Pancreas (tissue), 10 donors: ENCODE measurements at regions not wholly inside any gene's neighbourhood (a gene's known extent, or its start where the extent isn't known, plus 50 kb on each side); places are given as distances from the start of the nearest gene placed in this dataset.

Experiments
- ATAC-seq, 4 donors: fragments of 200-7000 bp; cut with Tn5 transposase; one replicate each; pipeline versions ENCODE4 v1.8.0 to v1.9.1; 2020; ENCODE audit warnings: mild to moderate bottlenecking in 4 of 4, moderate library complexity in 4 of 4
- DNase-seq, 6 donors: peaks; one replicate each; pipeline ENCODE4 v3.0.0-alpha.2; 2020
- FAIRE-seq: peaks from 2 replicates; lab custom pipeline; 2012; peaks lifted over from hg19 to GRCh38; lab: Jason Lieb, UNC
- H3K27ac ChIP-seq, 4 donors: fragments of 200-600 bp; sonication (generic); 1 replicate in 3 of 4; 2 replicates in 1 of 4; pipeline versions ENCODE4 v1.5.0 to v1.8.0; 2020
- H3K27me3 ChIP-seq, 4 donors: fragments of 200-600 bp; one replicate each; pipeline ENCODE4 v1.8.0; 2021
- H3K36me3 ChIP-seq, 3 donors: fragments of 200-600 bp; sonication (generic) in 1 of 3; one replicate each; pipeline versions ENCODE4 v1.5.0 to v1.8.0; 2020 to 2021
- H3K4me1 ChIP-seq, 3 donors: fragments of 200-600 bp; one replicate each; pipeline ENCODE4 v1.8.0; 2021
- H3K4me3 ChIP-seq, 4 donors: fragments of 200-600 bp; sonication (generic) in 2 of 4; one replicate each; pipeline versions ENCODE4 v1.5.0 to v1.8.0; 2020 to 2021
- H3K9me3 ChIP-seq, 4 donors: fragments of 200-600 bp; one replicate each; pipeline ENCODE4 v1.8.0; 2021
- WGBS, 2 donors: extraction: QIAGEN DNeasy Blood & Tissue Kit; methylation state at CpG; one replicate each; pipeline ENCODE4 v1.1.7; 2013; 5-methylcytosine and 5-hydroxymethylcytosine counted together
- intact Hi-C, 3 donors: fragments of 100-400 bp; cut with DNase I; formaldehyde crosslinking; loops; one replicate each; pipeline versions ENCODE4 v1.11.1 to v1.14.2; 2022
- TF ChIP-seq, protein P1 (sequence below), 4 donors: fragments of 200-600 bp; sonication (generic) in 3 of 4; IDR thresholded peaks; one replicate each; pipeline versions ENCODE4 v1.5.0 to v1.8.0; 2021; ENCODE audit warnings: antibody characterized with exemption in 4 of 4
- donor health status: healthy with polysubstance abuse.
- donor health status: DM: no; HTN: no; CAD: no; lungs with moderate emphysema.
- donor health status: DM: no; HTN: no; CAD: no.
- donor health status: control.
- donor health status: control.
- donor health status: Bipolar disorder and iron deficiency.
- donor health status: DM: yes; HTN: yes; CAD: no.
- donor health status: DM: no; HTN: no; CAD: no.
- donor health status: DM: no; HTN: no; CAD: no.
- donor health status: DM: yes; HTN: yes; CAD: no.

DNA sequence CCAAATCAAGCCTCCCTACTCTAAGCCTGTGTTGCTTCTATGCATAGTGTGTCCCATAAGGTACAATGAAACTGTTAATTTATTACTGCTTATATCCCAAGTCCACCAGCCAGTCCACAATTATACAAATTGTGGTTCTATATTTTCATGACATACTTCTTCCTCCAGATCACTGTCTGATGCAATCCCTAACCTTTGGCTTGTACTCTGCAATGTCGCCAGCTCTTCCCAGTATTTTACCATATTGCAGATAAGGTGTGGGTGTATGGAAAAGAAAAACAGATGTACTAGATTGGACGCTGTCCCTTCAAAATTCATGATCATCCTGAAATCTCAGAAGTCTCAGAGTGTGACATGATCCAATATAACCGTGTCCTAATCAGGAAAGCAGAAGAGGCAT, 286.2 kb downstream of the GASK1B start:
- no peak for FAIRE-seq
- Histone ChIP-seq H3K9me3 (no peaks in the 10 kb centered on the region), H3K4me1 (no peaks in the 10 kb centered on the region), H3K27me3 (no peaks in the 10 kb centered on the region), H3K27ac (no peak overlapping the region), H3K4me3 (no peak overlapping the region), H3K36me3 (no peaks in the 10 kb centered on the region)
- 74 to 78% methylated on average over 3 of the region's 3 CpGs for WGBS, 2 donors
- TF ChIP-seq, protein P1, sequence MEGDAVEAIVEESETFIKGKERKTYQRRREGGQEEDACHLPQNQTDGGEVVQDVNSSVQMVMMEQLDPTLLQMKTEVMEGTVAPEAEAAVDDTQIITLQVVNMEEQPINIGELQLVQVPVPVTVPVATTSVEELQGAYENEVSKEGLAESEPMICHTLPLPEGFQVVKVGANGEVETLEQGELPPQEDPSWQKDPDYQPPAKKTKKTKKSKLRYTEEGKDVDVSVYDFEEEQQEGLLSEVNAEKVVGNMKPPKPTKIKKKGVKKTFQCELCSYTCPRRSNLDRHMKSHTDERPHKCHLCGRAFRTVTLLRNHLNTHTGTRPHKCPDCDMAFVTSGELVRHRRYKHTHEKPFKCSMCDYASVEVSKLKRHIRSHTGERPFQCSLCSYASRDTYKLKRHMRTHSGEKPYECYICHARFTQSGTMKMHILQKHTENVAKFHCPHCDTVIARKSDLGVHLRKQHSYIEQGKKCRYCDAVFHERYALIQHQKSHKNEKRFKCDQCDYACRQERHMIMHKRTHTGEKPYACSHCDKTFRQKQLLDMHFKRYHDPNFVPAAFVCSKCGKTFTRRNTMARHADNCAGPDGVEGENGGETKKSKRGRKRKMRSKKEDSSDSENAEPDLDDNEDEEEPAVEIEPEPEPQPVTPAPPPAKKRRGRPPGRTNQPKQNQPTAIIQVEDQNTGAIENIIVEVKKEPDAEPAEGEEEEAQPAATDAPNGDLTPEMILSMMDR (IDR thresholded peaks at IDR 0.05) = no peak
- no peak for DNase-seq
- ATAC-seq = no peak
- intact Hi-C loops = no loop called here

DNA sequence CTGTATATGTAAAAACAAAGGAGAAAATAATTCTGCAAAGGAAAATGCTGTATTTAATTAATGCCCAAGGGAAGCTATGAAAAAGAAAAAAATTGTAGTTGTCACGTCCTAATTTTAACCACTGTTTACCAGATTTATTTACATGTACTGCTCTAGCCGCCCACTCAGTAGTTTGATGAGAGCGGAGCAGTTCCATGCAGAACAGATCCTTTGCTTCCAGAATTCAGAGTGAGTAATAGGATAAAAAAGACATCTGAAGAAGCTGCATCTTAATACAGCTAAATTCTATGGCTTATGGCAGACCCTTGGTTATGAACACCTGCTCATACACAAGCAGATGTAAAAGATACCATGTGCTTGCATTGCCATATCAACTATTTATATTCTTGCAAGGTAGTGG, 287.0 kb downstream of the GASK1B start:
- H3K36me3 ChIP-seq = no peaks in the 10 kb centered on the region
- WGBS, 2 donors = 44 to 61% methylated on average over 3 of the region's 3 CpGs
- no peak for ATAC-seq
- no peak overlapping the region for H3K27ac ChIP-seq
- DNase-seq = no peak
- H3K9me3 ChIP-seq = no peaks in the 10 kb centered on the region
- TF ChIP-seq, protein P1 (IDR thresholded peaks at IDR 0.05) = no peak
- FAIRE-seq = no peak
- intact Hi-C loops = no loop called here
- no peak overlapping the region for H3K4me3 ChIP-seq
- H3K27me3 ChIP-seq = no peaks in the 10 kb centered on the region
- no peaks in the 10 kb centered on the region for H3K4me1 ChIP-seq

DNA sequence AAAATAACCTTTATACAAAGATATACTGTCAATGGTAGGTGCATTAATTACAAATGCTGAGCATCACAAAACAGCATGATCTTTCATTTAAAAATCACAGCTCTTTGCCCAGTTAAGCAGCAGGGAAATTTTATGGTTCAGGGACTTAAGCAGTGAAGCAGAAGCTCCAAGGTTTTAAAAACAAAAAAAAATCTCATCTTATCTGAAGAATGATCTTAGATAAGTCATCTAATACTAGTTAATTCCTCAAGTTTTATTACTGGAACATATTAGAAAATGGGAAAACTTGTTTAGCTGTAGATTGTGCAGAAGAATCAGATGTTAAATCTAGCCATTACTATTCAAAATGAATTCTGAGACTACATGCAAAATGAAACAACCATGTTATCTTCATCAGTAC, 289.9 kb downstream of the GASK1B start:
- FAIRE-seq (no peak), DNase-seq (no peak), ATAC-seq (no peak)
- no peaks in the 10 kb centered on the region for H3K27me3 ChIP-seq
- H3K36me3 ChIP-seq = no peaks in the 10 kb centered on the region
- H3K4me1 ChIP-seq = no peaks in the 10 kb centered on the region
- intact Hi-C loops = no loop called here
- no peak overlapping the region for H3K27ac ChIP-seq
- TF ChIP-seq, protein P1 (IDR thresholded peaks at IDR 0.05) = no peak
- no peaks in the 10 kb centered on the region for H3K9me3 ChIP-seq
- H3K4me3 ChIP-seq = no peak overlapping the region

DNA sequence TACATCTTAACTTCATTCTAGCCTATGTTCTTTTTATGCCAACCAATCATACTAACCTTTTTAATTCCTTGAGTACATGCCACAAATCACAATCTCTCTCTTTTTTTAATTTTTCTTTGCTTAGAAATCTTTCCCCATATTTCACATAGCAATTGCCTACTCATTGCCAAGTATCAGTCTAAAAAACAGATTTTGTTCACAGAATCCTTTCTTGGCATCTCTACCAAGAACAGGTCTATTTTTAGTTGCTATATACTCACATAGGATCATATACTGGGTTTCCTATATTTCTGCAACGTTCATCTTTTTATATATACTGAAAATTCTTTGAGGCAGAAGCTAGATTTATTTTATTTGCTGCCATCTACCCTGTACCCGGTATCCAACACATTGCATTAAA, 292.1 kb downstream of the GASK1B start:
- no peak overlapping the region for H3K4me3 ChIP-seq
- TF ChIP-seq, protein P1 (IDR thresholded peaks at IDR 0.05) = no peak
- no peak for DNase-seq
- no peaks in the 10 kb centered on the region for H3K9me3 ChIP-seq
- H3K4me1 ChIP-seq = no peaks in the 10 kb centered on the region
- intact Hi-C loops = no loop called here
- no peak for FAIRE-seq
- no peaks in the 10 kb centered on the region for H3K36me3 ChIP-seq
- no peak for ATAC-seq
- no peaks in the 10 kb centered on the region for H3K27me3 ChIP-seq
- no peak overlapping the region for H3K27ac ChIP-seq
- WGBS, 2 donors = 74 to 84% methylated on average over 2 of the region's 2 CpGs

DNA sequence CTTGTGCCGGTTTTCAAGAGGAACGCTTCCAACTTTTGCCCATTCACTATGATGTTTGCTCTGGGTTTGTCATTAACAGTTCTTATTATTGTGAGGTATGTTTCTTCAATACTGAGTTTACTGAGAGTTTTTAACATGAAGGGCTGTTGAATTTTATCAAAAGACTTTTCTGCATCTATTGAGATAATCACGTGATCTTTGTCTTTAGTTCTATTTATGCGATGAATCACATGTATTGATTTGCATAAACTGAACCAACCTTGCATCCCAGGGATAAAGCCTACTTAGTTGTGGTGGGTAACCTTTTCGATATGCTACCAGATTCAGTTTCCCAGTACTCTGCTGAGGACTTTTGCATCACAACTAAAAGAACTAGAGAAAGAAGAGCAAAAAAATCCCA, 318.0 kb downstream of the GASK1B start:
- TF ChIP-seq, protein P1 (IDR thresholded peaks at IDR 0.05) = no peak
- intact Hi-C loops = no loop called here
- Histone ChIP-seq H3K9me3 (no peaks in the 10 kb centered on the region), H3K4me1 (no peaks in the 10 kb centered on the region), H3K36me3 (no peaks in the 10 kb centered on the region), H3K27ac (no peak overlapping the region), H3K4me3 (no peak overlapping the region), H3K27me3 (no peaks in the 10 kb centered on the region)
- DNase-seq (no peak), ATAC-seq (no peak), FAIRE-seq (no peak)
- 66 to 74% methylated on average over 5 of the region's 5 CpGs for WGBS, 2 donors
